Peyer's patch (tissue), 4 donors: ENCODE measurements at regions not wholly inside any gene's neighbourhood (a gene's known extent, or its start where the extent isn't known, plus 50 kb on each side); places are given as distances from the start of the nearest gene placed in this dataset.
"Not testable (repeated sequence)": the region's sequence is repeated elsewhere in the genome, so short reads cannot be mapped to it uniquely, and the experiment has no call there.

Source experiments
- DNase-seq, 3 donors: peaks; one replicate each; pipeline ENCODE4 v3.0.0-alpha.2; 2017 to 2019
- H3K27ac ChIP-seq, 4 donors: fragments of 200-600 bp; sonication (generic); one replicate each; pipeline ENCODE4 v1.5.1; 2016 to 2019
- H3K27me3 ChIP-seq, 2 donors: fragments of 200-600 bp; sonication (generic); one replicate each; pipeline ENCODE4 v1.5.1; 2019
- H3K36me3 ChIP-seq, 3 donors: fragments of 200-600 bp; sonication (generic); one replicate each; pipeline ENCODE4 v1.5.1; 2016 to 2019
- H3K4me1 ChIP-seq, 4 donors: fragments of 200-600 bp; sonication (generic); one replicate each; pipeline ENCODE4 v1.5.1; 2016 to 2019
- H3K4me3 ChIP-seq, 4 donors: fragments of 200-600 bp; sonication (generic); 1 replicate in 3 of 4; 2 replicates in 1 of 4; pipeline ENCODE4 v1.5.1; 2016 to 2019; ENCODE audit warnings: mild to moderate bottlenecking in 1 of 4
- H3K9me3 ChIP-seq, 4 donors: fragments of 200-600 bp; sonication (generic); one replicate each; pipeline ENCODE4 v1.5.1; 2016 to 2019; ENCODE audit warnings: mild to moderate bottlenecking in 1 of 4
- CTCF ChIP-seq, 6 experiments: fragments of 450-650 bp in 4 of 6; fragments of 200-600 bp in 2 of 6; sonication (generic) in 1 of 6; IDR thresholded peaks; one replicate each; pipeline ENCODE4 v1.5.1; 2017 to 2019; ENCODE audit warnings: antibody characterized with exemption in 6 of 6, mild to moderate bottlenecking in 3 of 6, moderate library complexity in 1 of 6
- POLR2A ChIP-seq, 2 donors: fragments of 450-650 bp; IDR thresholded peaks; one replicate each; pipeline ENCODE4 v1.5.1; 2017; ENCODE audit warnings: antibody characterized with exemption in 2 of 2, mild to moderate bottlenecking in 2 of 2, moderate library complexity in 2 of 2

- no peak overlapping the region for H3K27ac ChIP-seq
- H3K9me3 ChIP-seq = no peaks in the 10 kb centered on the region
- DNase-seq = no peak
- H3K36me3 ChIP-seq = no peaks in the 10 kb centered on the region
- no peaks in the 10 kb centered on the region for H3K4me1 ChIP-seq
- H3K27me3 ChIP-seq = no peaks in the 10 kb centered on the region
- TF ChIP-seq CTCF (IDR thresholded peaks at IDR 0.05) = no peak
- no peak for TF ChIP-seq POLR2A (IDR thresholded peaks at IDR 0.05)
- H3K4me3 ChIP-seq = no peak overlapping the region
These were observed 1328.9 kb downstream of the BRD1 start for GRCh38 chr22:48498526-48499331.

GRCh38 chr22:48497743-48498520 is 1329.7 kb downstream of the BRD1 start:
- not testable (repeated sequence) for H3K27ac ChIP-seq, H3K4me3 ChIP-seq, H3K36me3 ChIP-seq, H3K4me1 ChIP-seq, DNase-seq, H3K9me3 ChIP-seq, H3K27me3 ChIP-seq

GRCh38 chr22:48496987-48497650 is 1330.6 kb downstream of the BRD1 start:
- Histone ChIP-seq H3K4me1 (no peaks in the 10 kb centered on the region), H3K36me3 (no peaks in the 10 kb centered on the region), H3K27me3 (no peaks in the 10 kb centered on the region), H3K4me3 (no peak overlapping the region), H3K27ac (no peak overlapping the region), H3K9me3 (no peaks in the 10 kb centered on the region)
- DNase-seq = no peak
- no peak for TF ChIP-seq CTCF (IDR thresholded peaks at IDR 0.05)
- no peak for TF ChIP-seq POLR2A (IDR thresholded peaks at IDR 0.05)

DNA sequence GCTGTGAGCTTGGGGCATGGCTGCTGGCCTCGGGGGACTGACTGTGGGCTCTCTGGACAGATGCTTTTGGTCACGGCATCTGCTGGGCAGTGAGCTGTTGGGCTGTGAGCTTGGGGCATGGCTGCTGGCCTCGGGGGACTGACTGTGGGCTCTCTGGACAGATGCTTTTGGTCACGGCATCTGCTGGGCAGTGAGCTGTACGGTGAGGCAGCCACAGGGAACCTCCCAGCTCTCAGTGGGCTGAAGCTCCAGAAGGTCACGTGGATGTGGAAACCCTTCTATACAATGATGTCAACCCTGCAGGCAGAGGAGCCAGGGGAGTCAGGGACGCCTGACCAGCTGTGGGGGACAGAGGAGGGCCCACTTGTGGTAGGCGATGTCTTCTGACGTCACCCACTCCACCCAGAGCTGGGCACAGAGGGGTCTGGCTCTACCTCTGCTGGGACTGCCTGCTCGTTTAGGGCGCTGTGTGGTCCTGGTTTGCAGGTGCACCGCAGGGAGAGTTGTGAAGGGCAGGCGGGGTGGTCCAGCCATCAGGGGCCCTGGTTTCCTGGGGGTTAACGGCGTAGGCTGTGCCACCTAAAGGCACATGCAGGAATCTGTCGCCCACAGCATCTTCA is 1331.3 kb downstream of the BRD1 start:
- TF ChIP-seq CTCF (IDR thresholded peaks at IDR 0.05) (no peak), POLR2A (IDR thresholded peaks at IDR 0.05) (no peak)
- Histone ChIP-seq H3K4me1 (no peaks in the 10 kb centered on the region), H3K27me3 (no peaks in the 10 kb centered on the region), H3K27ac (no peak overlapping the region), H3K4me3 (no peak overlapping the region), H3K36me3 (no peaks in the 10 kb centered on the region), H3K9me3 (no peaks in the 10 kb centered on the region)
- peak in 1 of 3 donors; percentile 29 for DNase-seq

- Histone ChIP-seq H3K36me3 (no peaks in the 10 kb centered on the region), H3K27ac (no peak overlapping the region), H3K4me3 (no peak overlapping the region), H3K4me1 (no peaks in the 10 kb centered on the region), H3K27me3 (no peaks in the 10 kb centered on the region), H3K9me3 (no peaks in the 10 kb centered on the region)
- DNase-seq = peak in 1 of 3 donors; percentile 24
- TF ChIP-seq CTCF (IDR thresholded peaks at IDR 0.05) = no peak
- no peak for TF ChIP-seq POLR2A (IDR thresholded peaks at IDR 0.05)
These were observed 1332.0 kb downstream of the BRD1 start for GRCh38 chr22:48495751-48496080.
